Activated CD4-positive, alpha-beta T cell treated with anti-CD3 and anti-CD28 coated beads, Interleukin-2, Interleukin-6, amounts not matched to agents 100 ng/mL and 50 ng/mL, durations not matched to agents 16 hours and 8 hours (primary cell): ENCODE measurements at regions not wholly inside any gene's neighbourhood (a gene's known extent, or its start where the extent isn't known, plus 50 kb on each side); places are given as distances from the start of the nearest gene placed in this dataset.

Experiments used
- DNase-seq: peaks from one replicate; pipeline ENCODE4 v3.0.0-alpha.2; 2020

GRCh38 chr4:125444166-125444565 lies 129.4 kb downstream of the FAT4 start:
- DNase-seq: no peak

- DNase-seq: no peak
Measured at GRCh38 chr4:125445525-125445924, 130.8 kb downstream of the FAT4 start.

DNA sequence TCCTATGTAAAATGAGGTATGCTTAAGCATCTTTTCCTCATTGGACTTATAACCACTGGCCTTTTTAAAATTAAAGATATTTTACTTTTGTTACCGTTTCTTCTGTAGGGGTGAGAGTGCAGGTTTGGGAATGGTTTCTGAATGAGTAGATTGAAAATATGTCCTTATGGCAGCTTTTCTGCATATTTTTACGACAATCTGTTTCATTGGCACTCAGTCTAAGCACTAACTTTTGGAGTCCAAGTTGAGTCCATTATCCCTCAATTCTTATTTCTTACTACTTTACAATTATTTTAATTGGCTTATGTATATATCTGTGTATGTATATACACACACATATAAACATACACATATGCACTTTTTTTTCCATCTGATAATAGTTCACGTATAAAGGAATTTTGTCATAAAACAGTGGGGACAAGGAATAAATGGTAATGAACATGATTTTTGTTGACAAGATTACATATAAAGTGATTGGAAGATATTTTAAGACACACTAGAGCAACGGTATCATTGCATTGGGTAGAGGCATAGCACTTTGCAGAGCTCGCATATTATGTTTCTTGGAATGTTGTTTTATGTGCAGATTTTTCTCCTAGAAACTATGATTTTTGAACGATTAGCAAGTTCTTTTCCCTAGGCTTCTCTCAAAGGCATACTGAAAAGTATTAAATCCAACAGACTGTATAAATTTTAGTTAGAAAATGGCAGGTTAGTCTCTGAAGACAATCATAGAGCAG lies 133.0 kb downstream of the FAT4 start:
- DNase-seq: no peak

DNA sequence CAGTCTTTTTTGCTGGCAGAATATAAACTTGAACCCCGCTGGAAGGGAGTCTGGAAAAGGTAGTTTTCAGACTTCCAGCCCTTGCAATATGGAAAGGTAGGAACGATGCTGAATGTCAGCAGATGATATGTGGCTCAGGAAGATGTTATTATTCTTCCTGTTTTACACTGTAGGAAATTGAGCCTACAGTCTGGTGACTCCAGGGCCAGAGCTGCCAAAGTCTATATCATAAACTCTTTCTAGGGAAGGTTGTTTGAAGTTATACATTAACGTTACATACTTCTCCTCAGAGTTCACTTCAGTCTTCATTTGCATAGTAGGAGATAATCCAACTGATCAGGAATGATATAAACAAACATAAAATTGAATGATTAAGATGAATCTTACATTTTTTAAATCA lies 141.3 kb downstream of the FAT4 start:
- DNase-seq: no peak

DNA sequence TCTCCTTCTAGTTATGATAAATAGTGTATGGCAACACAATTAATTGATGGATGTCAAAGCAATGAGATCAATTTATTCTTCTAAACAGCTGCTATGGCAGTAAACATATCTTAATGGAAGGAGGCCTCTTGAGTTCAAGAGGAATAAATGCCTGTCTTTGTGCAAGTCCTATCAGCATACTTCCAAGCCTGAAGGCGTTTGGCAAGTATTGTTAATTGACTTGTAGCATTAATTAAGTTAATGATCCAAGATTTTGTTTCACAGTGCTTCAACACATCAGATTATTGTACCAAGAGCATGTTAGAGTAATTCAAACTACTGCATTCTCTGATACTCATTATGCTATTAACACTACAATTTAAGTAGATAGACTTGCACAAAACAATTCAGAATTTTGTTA lies 144.8 kb downstream of the FAT4 start:
- DNase-seq: no peak

- DNase-seq: no peak
Measured at GRCh38 chr4:125461676-125462363, 147.1 kb downstream of the FAT4 start.

DNA sequence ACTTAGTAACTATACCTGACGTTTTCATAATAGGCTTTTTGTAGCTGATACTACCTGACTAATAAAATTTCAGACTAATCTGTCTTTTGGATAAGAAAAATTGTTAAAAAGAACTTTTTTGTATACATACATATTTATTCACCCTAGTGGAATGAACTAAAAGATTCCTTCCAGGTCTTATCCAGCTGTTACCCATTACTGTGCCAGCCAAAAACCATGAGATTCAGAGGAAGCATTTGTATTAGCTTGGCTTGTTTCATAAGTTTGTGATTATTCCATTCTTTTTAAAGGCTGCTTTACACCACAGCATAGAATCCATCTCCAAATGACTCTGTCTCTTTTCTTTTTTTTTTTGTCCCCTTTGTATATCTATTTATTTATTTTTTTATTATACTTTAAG lies 149.4 kb downstream of the FAT4 start:
- DNase-seq: no peak

- no peak for DNase-seq
Measured at GRCh38 chr4:125481334-125482045, 166.7 kb downstream of the FAT4 start.

DNA sequence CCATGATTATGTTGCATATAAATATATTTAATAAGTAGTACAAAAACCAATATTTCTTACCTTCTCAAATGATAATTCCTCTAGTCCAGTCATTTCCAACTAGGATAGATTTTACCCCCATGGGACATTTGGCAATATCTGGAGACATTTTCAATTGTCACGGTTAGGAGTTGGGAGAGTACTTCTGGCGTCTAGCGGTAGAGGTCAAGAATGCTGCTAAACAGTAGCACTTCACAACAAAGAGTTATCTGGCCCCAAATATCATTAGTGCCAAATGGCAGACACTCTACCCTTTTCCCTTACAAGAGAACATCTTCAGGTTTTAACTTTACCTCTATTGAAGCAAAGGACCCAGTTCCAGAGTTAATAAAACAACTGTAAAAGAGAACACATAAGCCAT lies 168.1 kb downstream of the FAT4 start:
- DNase-seq: no peak

GRCh38 chr4:125483278-125483677 lies 168.5 kb downstream of the FAT4 start:
- no peak for DNase-seq

DNA sequence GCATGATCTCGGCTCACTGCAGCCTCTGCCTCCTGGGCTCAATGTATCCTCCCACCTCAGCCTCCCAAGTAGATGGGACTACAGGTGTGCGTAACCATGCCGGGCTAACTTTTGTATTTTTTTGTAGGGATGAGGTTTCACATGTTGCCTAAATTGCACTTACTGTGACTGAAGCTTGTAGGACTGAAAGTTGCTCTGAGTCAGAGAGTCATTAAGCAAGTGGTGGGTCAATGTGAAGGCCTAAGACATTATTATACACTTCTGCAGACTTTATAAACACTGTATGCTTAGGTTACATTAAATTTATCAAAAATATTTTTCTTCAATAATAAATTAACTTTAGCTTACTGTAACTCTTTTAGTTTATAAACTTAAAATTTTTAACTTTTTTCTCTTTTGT lies 170.2 kb downstream of the FAT4 start:
- DNase-seq: no peak

DNA sequence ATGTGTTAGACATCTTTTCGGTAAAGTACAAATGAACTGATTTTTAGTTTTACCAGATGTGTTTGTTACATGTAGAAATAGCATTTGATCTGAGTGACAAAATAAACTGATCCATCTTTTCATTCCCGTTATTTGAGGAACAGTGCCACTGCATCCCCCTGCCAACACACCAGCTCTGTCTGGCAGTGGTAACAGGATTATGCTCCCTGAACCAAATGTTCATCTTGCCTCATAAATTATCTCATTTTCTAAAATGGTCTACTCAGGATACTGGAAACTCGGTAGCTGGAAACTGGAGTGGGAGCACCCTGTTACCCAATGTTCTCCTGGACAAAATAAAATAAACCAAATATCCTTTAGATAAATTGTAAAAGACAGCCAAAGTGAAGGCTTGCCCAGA lies 171.6 kb downstream of the FAT4 start:
- no peak for DNase-seq

GRCh38 chr4:125489952-125490690 lies 175.4 kb downstream of the FAT4 start:
- no peak for DNase-seq

GRCh38 chr4:125492957-125493356 lies 178.2 kb downstream of the FAT4 start:
- DNase-seq: no peak

GRCh38 chr4:125497861-125498260 lies 183.1 kb downstream of the FAT4 start:
- DNase-seq: no peak

- no peak for DNase-seq
Measured at GRCh38 chr4:125498981-125499380, 184.2 kb downstream of the FAT4 start.

DNA sequence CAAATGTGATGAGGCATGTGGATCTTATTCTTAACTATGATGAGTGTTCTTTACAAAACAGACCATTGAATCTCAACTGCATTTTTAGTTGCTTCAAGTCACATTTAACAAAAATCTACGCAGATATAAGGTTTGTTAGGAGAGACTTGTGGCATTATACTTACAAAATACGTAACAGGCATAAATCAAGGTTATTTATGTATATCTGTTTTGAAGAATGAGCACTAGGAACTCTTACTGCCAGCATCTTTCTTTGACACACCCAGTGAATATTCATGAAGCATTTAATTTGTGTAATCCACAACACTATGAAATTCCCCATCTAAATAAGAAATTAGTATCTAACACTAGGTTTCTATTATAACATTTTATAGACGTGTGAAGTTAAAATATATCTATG lies 186.3 kb downstream of the FAT4 start:
- no peak for DNase-seq

GRCh38 chr4:125501568-125501967 lies 186.8 kb downstream of the FAT4 start:
- no peak for DNase-seq

GRCh38 chr4:125505621-125506020 lies 190.9 kb downstream of the FAT4 start:
- no peak for DNase-seq

GRCh38 chr4:125507141-125507540 lies 192.4 kb downstream of the FAT4 start:
- DNase-seq: no peak

DNA sequence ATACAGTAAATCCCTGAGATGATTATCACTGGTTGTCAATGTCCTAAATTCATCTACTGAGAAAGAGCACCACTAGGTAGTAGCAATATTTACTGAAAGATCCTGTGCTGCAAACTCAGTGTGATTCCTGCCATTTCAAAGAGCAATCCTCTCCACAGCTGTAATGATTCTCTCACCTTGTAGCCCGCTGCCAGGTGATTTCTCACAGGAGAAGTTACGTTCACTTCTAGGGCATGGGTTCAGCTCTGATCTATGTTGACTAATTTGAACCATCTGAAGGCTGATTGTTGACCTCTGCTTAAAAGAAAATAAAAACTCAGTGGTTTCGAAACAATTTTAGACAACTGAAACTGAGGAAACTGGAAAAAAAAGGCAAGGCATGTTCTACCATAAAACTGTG lies 197.0 kb downstream of the FAT4 start:
- DNase-seq: no peak

DNA sequence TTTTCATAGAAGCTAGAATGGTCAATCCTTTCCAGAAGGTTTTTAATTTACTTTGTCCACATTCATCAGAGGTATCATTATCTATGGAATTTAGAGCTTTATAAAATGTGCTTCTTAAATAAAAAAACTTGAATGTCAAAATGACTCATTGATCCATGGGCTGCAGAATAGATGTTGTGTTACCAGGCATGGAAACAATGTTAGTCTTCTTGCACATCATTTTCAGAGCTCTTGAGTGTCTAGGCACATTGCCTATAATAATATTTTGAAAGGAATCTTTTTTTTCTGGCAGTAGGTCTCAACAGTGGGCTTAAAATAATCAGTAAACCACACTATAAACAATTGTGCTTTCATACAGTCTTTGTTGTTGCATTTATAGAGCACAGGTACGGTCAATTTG lies 200.3 kb downstream of the FAT4 start:
- no peak for DNase-seq

DNA sequence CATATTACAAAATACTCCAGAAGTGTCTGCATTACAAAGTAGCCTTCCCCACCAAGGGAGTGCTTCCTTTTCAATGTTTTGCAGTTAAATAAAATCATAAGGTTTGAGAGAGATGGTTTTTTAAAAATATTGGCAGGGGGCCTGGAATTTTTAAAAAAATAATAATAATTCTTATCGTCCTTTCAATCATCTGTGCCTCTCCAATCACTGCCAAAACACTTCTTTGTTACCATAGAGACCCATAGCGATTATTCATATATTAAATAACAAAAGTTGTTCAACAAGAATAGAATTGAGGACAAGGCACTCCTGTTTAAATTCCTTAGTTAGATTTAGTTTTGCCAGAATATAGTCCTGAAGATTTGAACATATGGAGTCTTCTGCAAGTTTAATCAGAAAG lies 203.1 kb downstream of the FAT4 start:
- no peak for DNase-seq
